A549 (cell line): ENCODE measurements at regions not wholly inside any gene's neighbourhood (a gene's known extent, or its start where the extent isn't known, plus 50 kb on each side); places are given as distances from the start of the nearest gene placed in this dataset.
"Not testable (repeated sequence)": the region's sequence is repeated elsewhere in the genome, so short reads cannot be mapped to it uniquely, and the experiment has no call there.

Source experiments
- CTCF ChIP-seq: fragments of >200 bp; sonication (Bioruptor Twin); formaldehyde crosslinking; IDR thresholded peaks from 3 replicates; pipeline ENCODE4 v1.5.1; 2016
- HDAC2 ChIP-seq: fragments of 200-600 bp; sonication (generic); IDR thresholded peaks from 2 replicates; pipeline ENCODE4 v1.6.1; 2016
- MAX ChIP-seq: IDR thresholded peaks from 2 replicates; pipeline ENCODE4 v1.6.1; 2012
- POLR2A ChIP-seq: IDR thresholded peaks from 2 replicates; pipeline ENCODE4 v1.6.1; 2012; ENCODE audit warnings: mild to moderate bottlenecking, low read length
- RAD21 ChIP-seq, 2 experiments: fragments of >200 bp in 1 of 2; sonication (Bioruptor Twin) in 1 of 2; formaldehyde crosslinking in 1 of 2; IDR thresholded peaks in 1 of 2; conservative IDR thresholded peaks in 1 of 2; 2 replicates in 1 of 2; 3 replicates in 1 of 2; pipeline ENCODE4 v1.6.1; 2012 to 2018; ENCODE audit warnings: inconsistent platforms in 1 of 2
- REST ChIP-seq: fragments of 200-600 bp; sonication (generic); IDR thresholded peaks from 2 replicates; pipeline ENCODE4 v1.6.1; 2016; ENCODE audit warnings: antibody characterized with exemption, mild to moderate bottlenecking, moderate library complexity
- ZC3H11A ChIP-seq: fragments of 450-650 bp; IDR thresholded peaks from 2 replicates; pipeline ENCODE4 v1.6.1; 2014; ENCODE audit warnings: antibody characterized with exemption, mild to moderate bottlenecking
- ZFP36 ChIP-seq: fragments of 450-650 bp; IDR thresholded peaks from 2 replicates; pipeline ENCODE4 v1.6.1; 2014; ENCODE audit warnings: borderline replicate concordance; ENCODE audit not compliant: partially characterized antibody

GRCh38 chr2:111605798-111606197, 278.2 kb downstream of the ANAPC1 start:
- not testable (repeated sequence) for TF ChIP-seq POLR2A; REST; CTCF; MAX; ZC3H11A; RAD21 (conservative IDR thresholded peaks at IDR 0.05 in 1 of 2, IDR thresholded peaks at IDR 0.05 in 1 of 2); ZFP36; HDAC2
